ENCODE measurements at regions not wholly inside any gene's neighbourhood (a gene's known extent, or its start where the extent isn't known, plus 50 kb on each side); places are given as distances from the start of the nearest gene placed in this dataset.

DNA sequence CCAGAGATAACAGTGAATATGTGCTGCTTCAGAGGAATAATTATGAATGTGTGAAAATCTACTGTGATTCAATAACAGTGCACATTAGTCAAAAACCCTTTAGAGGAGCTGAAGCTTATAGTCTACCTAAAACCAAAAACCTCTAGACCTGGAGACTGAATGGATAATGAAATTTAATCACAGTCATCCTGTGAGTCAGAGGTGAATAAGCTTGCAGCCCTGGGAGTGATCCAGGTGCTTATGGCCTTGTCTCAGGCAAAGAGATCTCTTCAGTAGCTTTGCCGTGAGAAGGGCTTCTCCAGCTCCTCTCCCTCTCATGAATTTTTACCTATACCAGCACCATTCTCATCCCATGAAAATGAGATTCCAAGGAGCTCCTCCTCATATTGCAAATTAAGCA, 81.3 kb upstream of the RGS4 start:
- TF ChIP-seq ZBTB7A (IDR thresholded peaks at IDR 0.05; ENCODE audit: low read depth) (no peak), EP300 (IDR thresholded peaks at IDR 0.05; ENCODE audit: borderline replicate concordance) (0 out of 2 replicates have a peak, but pooled peaks have one; percentile 13), FOXM1 (IDR thresholded peaks at IDR 0.05; ENCODE audit: borderline replicate concordance, low read depth) (no peak)
- TF ChIP-seq, protein P1, sequence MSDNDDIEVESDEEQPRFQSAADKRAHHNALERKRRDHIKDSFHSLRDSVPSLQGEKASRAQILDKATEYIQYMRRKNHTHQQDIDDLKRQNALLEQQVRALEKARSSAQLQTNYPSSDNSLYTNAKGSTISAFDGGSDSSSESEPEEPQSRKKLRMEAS (IDR thresholded peaks at IDR 0.05) = no peak
